ENCODE measurements at regions not wholly inside any gene's neighbourhood (a gene's known extent, or its start where the extent isn't known, plus 50 kb on each side); places are given as distances from the start of the nearest gene placed in this dataset.
"Not testable (repeated sequence)": the region's sequence is repeated elsewhere in the genome, so short reads cannot be mapped to it uniquely, and the experiment has no call there.

- DNase-seq (ENCODE audit: low read depth in 1 of 2, low spot score in 1 of 2) = no peak
- Histone ChIP-seq H3K4me1 (ENCODE audit: low read depth) (no peaks in the 10 kb centered on the region), H3K36me3 (no peaks in the 10 kb centered on the region), H3K27ac (no peak overlapping the region), H3K27me3 (no peaks in the 10 kb centered on the region), H3K4me3 (no peak overlapping the region), H3K9me3 (ENCODE audit: low read depth) (no peaks in the 10 kb centered on the region)
- TF ChIP-seq CTCF (IDR thresholded peaks at IDR 0.05; ENCODE audit: low read depth, low read length) = no peak
Measured at GRCh38 chr13:66237411-66238062, 992.6 kb downstream of the PCDH9 start.

- H3K36me3 ChIP-seq = no peaks in the 10 kb centered on the region
- TF ChIP-seq CTCF (IDR thresholded peaks at IDR 0.05; ENCODE audit: low read depth, low read length) = no peak
- DNase-seq (ENCODE audit: low read depth in 1 of 2, low spot score in 1 of 2) = no peak
- no peak overlapping the region for H3K4me3 ChIP-seq
- no peaks in the 10 kb centered on the region for H3K9me3 ChIP-seq (ENCODE audit: low read depth)
- no peak overlapping the region for H3K27ac ChIP-seq
- H3K27me3 ChIP-seq = no peaks in the 10 kb centered on the region
- H3K4me1 ChIP-seq (ENCODE audit: low read depth) = no peaks in the 10 kb centered on the region
Measured at GRCh38 chr13:66234159-66234558, 996.0 kb downstream of the PCDH9 start.

- not testable (repeated sequence) for H3K27ac ChIP-seq; H3K36me3 ChIP-seq; H3K4me3 ChIP-seq; DNase-seq (ENCODE audit: low read depth in 1 of 2, low spot score in 1 of 2); H3K27me3 ChIP-seq; H3K4me1 ChIP-seq (ENCODE audit: low read depth); H3K9me3 ChIP-seq (ENCODE audit: low read depth)
Measured at GRCh38 chr13:66231958-66232357, 998.2 kb downstream of the PCDH9 start.

GRCh38 chr13:66225072-66225471 is 1005.1 kb downstream of the PCDH9 start:
- H3K27me3 ChIP-seq = no peaks in the 10 kb centered on the region
- DNase-seq (ENCODE audit: low read depth in 1 of 2, low spot score in 1 of 2) = no peak

GRCh38 chr13:66224663-66225062 is 1005.5 kb downstream of the PCDH9 start:
- no peaks in the 10 kb centered on the region for H3K27me3 ChIP-seq
- no peak overlapping the region for H3K4me3 ChIP-seq

More at GRCh38 chr13:66225072-66225471, 1005.1 kb downstream of the PCDH9 start:
- no peak for TF ChIP-seq CTCF (IDR thresholded peaks at IDR 0.05; ENCODE audit: low read depth, low read length)
- Histone ChIP-seq H3K9me3 (ENCODE audit: low read depth) (no peaks in the 10 kb centered on the region), H3K36me3 (no peaks in the 10 kb centered on the region), H3K4me1 (ENCODE audit: low read depth) (no peaks in the 10 kb centered on the region), H3K27ac (no peak overlapping the region), H3K4me3 (no peak overlapping the region)

More at GRCh38 chr13:66224663-66225062, 1005.5 kb downstream of the PCDH9 start:
- no peaks in the 10 kb centered on the region for H3K36me3 ChIP-seq
- no peaks in the 10 kb centered on the region for H3K4me1 ChIP-seq (ENCODE audit: low read depth)
- no peaks in the 10 kb centered on the region for H3K9me3 ChIP-seq (ENCODE audit: low read depth)
- H3K27ac ChIP-seq = no peak overlapping the region
- no peak for TF ChIP-seq CTCF (IDR thresholded peaks at IDR 0.05; ENCODE audit: low read depth, low read length)
- no peak for DNase-seq (ENCODE audit: low read depth in 1 of 2, low spot score in 1 of 2)
